Mesenchymal stem cell (in vitro differentiated cells and primary cell): ENCODE measurements at regions not wholly inside any gene's neighbourhood (a gene's known extent, or its start where the extent isn't known, plus 50 kb on each side); places are given as distances from the start of the nearest gene placed in this dataset.
"Not testable (repeated sequence)": the region's sequence is repeated elsewhere in the genome, so short reads cannot be mapped to it uniquely, and the experiment has no call there.

Experiments used
- DNase-seq: peaks from one replicate; pipeline ENCODE4 v3.0.0-alpha.2; 2013
- H2AFZ ChIP-seq: one replicate; pipeline ENCODE4 v1.6.1; 2013; ENCODE audit warnings: low read depth, mild to moderate bottlenecking, control low read depth, inconsistent platforms, low read length, moderate library complexity
- H2AK5ac ChIP-seq: 2 replicates; pipeline ENCODE4 v1.6.1; 2013; ENCODE audit warnings: low read length, moderate library complexity, mild to moderate bottlenecking, inconsistent platforms; ENCODE audit not compliant: severe bottlenecking
- H2BK120ac ChIP-seq: one replicate; pipeline ENCODE4 v1.6.1; 2013; ENCODE audit warnings: low read depth, mild to moderate bottlenecking, inconsistent platforms, low read length, moderate library complexity
- H2BK12ac ChIP-seq, 2 experiments: one replicate each; pipeline ENCODE4 v1.6.1; 2013; ENCODE audit warnings: inconsistent platforms in 2 of 2, low read length in 2 of 2, mild to moderate bottlenecking in 2 of 2, moderate library complexity in 2 of 2, control low read depth in 1 of 2
- H2BK15ac ChIP-seq: one replicate; pipeline ENCODE4 v1.6.1; 2013; ENCODE audit warnings: mild to moderate bottlenecking, low read depth, inconsistent platforms; ENCODE audit not compliant: poor library complexity, severe bottlenecking
- H2BK5ac ChIP-seq: 2 replicates; pipeline ENCODE4 v1.6.1; 2013; ENCODE audit warnings: low read depth, mild to moderate bottlenecking, low read length, control low read depth, inconsistent platforms; ENCODE audit not compliant: poor library complexity, severe bottlenecking
- H3K14ac ChIP-seq, 2 experiments: one replicate each; pipeline ENCODE4 v1.6.1; 2013; ENCODE audit warnings: inconsistent platforms in 2 of 2, low read length in 2 of 2, control low read depth in 1 of 2, mild to moderate bottlenecking in 1 of 2, moderate library complexity in 1 of 2
- H3K18ac ChIP-seq, 2 experiments: one replicate each; pipeline ENCODE4 v1.6.1; 2013; ENCODE audit warnings: inconsistent platforms in 2 of 2, low read length in 2 of 2, control low read depth in 1 of 2, low read depth in 1 of 2, mild to moderate bottlenecking in 1 of 2
- H3K23ac ChIP-seq, 2 experiments: one replicate each; pipeline ENCODE4 v1.6.1; 2013; ENCODE audit warnings: inconsistent platforms in 2 of 2, low read length in 2 of 2, mild to moderate bottlenecking in 2 of 2, moderate library complexity in 2 of 2, control low read depth in 1 of 2
- H3K27ac ChIP-seq: 2 replicates; pipeline ENCODE4 v1.5.1; 2013; ENCODE audit warnings: mild to moderate bottlenecking, moderate library complexity, low read length, control low read depth, inconsistent platforms; ENCODE audit not compliant: poor library complexity, severe bottlenecking
- H3K27me3 ChIP-seq, 2 experiments: 2 replicates each; pipeline versions ENCODE4 v1.6.1 to v1.7.0; 2013; ENCODE audit warnings: low read length in 2 of 2, mild to moderate bottlenecking in 2 of 2, moderate library complexity in 2 of 2, control low read depth in 1 of 2, inconsistent platforms in 1 of 2; ENCODE audit not compliant: control insufficient read depth in 1 of 2, insufficient read depth in 1 of 2
- H3K36me3 ChIP-seq, 2 experiments: 2 replicates each; pipeline versions ENCODE4 v1.6.1 to v1.7.0; 2013; ENCODE audit warnings: low read length in 2 of 2, control low read depth in 1 of 2, inconsistent platforms in 1 of 2, low read depth in 1 of 2, mild to moderate bottlenecking in 1 of 2; ENCODE audit not compliant: insufficient read depth in 2 of 2, control insufficient read depth in 1 of 2
- H3K4ac ChIP-seq, 2 experiments: one replicate each; pipeline ENCODE4 v1.6.1; 2013; ENCODE audit warnings: inconsistent platforms in 2 of 2, low read length in 2 of 2, mild to moderate bottlenecking in 2 of 2, moderate library complexity in 2 of 2, control low read depth in 1 of 2, low read depth in 1 of 2
- H3K4me1 ChIP-seq: 2 replicates; pipeline ENCODE4 v1.6.1; 2013; ENCODE audit warnings: low read depth, low read length, control low read depth; ENCODE audit not compliant: control insufficient read depth, insufficient read depth
- H3K4me2 ChIP-seq: 2 replicates; pipeline ENCODE4 v1.6.1; 2013; ENCODE audit warnings: low read length, mild to moderate bottlenecking, inconsistent platforms; ENCODE audit not compliant: poor library complexity, severe bottlenecking
- H3K4me3 ChIP-seq, 2 experiments: 2 replicates each; pipeline versions ENCODE4 v1.5.1 to v1.7.0; 2013; ENCODE audit warnings: low read length in 2 of 2, mild to moderate bottlenecking in 2 of 2, control low read depth in 1 of 2, low read depth in 1 of 2; ENCODE audit not compliant: insufficient read depth in 1 of 2
- H3K79me1 ChIP-seq: replicated peaks from 2 replicates; pipeline ENCODE4 v1.6.1; 2013; ENCODE audit warnings: mild to moderate bottlenecking, control low read depth, low read length, inconsistent platforms; ENCODE audit not compliant: poor library complexity, severe bottlenecking
- H3K9ac ChIP-seq: 2 replicates; pipeline ENCODE4 v1.7.0; 2013; ENCODE audit warnings: mild to moderate bottlenecking, low read length, moderate library complexity
- H3K9me3 ChIP-seq: 2 replicates; pipeline ENCODE4 v1.7.0; 2013; ENCODE audit warnings: mild to moderate bottlenecking, low read length; ENCODE audit not compliant: control insufficient read depth
- H4K8ac ChIP-seq: one replicate; pipeline ENCODE4 v1.6.1; 2013; ENCODE audit warnings: inconsistent platforms, mild to moderate bottlenecking, low read length, moderate library complexity
- H4K91ac ChIP-seq: one replicate; pipeline ENCODE4 v1.6.1; 2013; ENCODE audit warnings: mild to moderate bottlenecking, low read length, inconsistent platforms
- WGBS: methylation state at CpG from one replicate; pipeline ENCODE4 v1.1.7; 2013; ENCODE audit warnings: mixed read lengths; 5-methylcytosine and 5-hydroxymethylcytosine counted together

- Histone ChIP-seq H3K4me1 (no peaks in the 10 kb centered on the region), H3K27ac (no peak overlapping the region), H3K79me1 (no peaks in the 10 kb centered on the region), H3K18ac (no peak overlapping the region), H3K36me3 (no peaks in the 10 kb centered on the region), H2BK12ac (no peak overlapping the region), H3K27me3 (no peaks in the 10 kb centered on the region), H4K91ac (no peak overlapping the region), H3K4ac (no peak overlapping the region), H4K8ac (no peak overlapping the region), H2AFZ (no peak overlapping the region), H3K9me3 (peaks cover 34% of the 10 kb centered on the region), H2BK120ac (no peak overlapping the region), H3K23ac (no peak overlapping the region), H2AK5ac (no peak overlapping the region), H3K14ac (no peak overlapping the region), H2BK15ac (no peak overlapping the region), H2BK5ac (no peak overlapping the region), H3K4me3 (no peak overlapping the region), H3K9ac (no peak overlapping the region), H3K4me2 (no peak overlapping the region)
- no peak for DNase-seq
Observed at GRCh38 chr5:114719268-114719667, 357.4 kb downstream of the KCNN2 start.

DNA sequence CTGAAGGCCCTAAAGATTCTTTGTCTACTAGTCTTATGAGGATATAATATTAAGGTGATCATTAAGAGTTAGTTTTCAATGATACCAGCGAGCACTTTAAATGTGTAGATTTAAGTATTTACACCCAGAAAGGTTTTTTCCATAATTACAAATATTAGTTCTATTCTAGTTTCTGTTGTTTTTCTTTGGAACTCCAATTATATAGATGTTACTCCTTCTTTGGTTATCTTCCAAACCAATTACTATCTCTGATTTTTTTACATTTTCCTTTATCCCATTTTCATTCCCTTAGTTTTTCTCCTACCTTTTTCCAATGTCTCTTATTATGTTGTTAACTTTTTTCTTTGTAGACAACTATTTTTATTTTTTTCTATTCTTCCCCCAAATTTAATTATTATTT lies 355.1 kb downstream of the KCNN2 start:
- no CpG with 5 or more reads among the region's 1 CpG for WGBS
- no peak overlapping the region for H4K8ac ChIP-seq
- H2BK15ac ChIP-seq = no peak overlapping the region
- no peaks in the 10 kb centered on the region for H3K79me1 ChIP-seq
- H2AK5ac ChIP-seq = no peak overlapping the region
- no peak overlapping the region for H3K23ac ChIP-seq
- no peaks in the 10 kb centered on the region for H3K36me3 ChIP-seq
- H3K9ac ChIP-seq = no peak overlapping the region
- H2BK5ac ChIP-seq = no peak overlapping the region
- peaks cover 27% of the 10 kb centered on the region for H3K9me3 ChIP-seq
- DNase-seq = no peak
- no peak overlapping the region for H3K4me2 ChIP-seq
- H3K4me1 ChIP-seq = no peaks in the 10 kb centered on the region
- H3K14ac ChIP-seq = no peak overlapping the region
- H3K27me3 ChIP-seq = no peaks in the 10 kb centered on the region
- no peak overlapping the region for H2BK120ac ChIP-seq
- H2BK12ac ChIP-seq = no peak overlapping the region
- no peak overlapping the region for H3K4me3 ChIP-seq
- H3K27ac ChIP-seq = no peak overlapping the region
- no peak overlapping the region for H3K4ac ChIP-seq
- H3K18ac ChIP-seq = no peak overlapping the region
- H2AFZ ChIP-seq = no peak overlapping the region
- no peak overlapping the region for H4K91ac ChIP-seq

DNA sequence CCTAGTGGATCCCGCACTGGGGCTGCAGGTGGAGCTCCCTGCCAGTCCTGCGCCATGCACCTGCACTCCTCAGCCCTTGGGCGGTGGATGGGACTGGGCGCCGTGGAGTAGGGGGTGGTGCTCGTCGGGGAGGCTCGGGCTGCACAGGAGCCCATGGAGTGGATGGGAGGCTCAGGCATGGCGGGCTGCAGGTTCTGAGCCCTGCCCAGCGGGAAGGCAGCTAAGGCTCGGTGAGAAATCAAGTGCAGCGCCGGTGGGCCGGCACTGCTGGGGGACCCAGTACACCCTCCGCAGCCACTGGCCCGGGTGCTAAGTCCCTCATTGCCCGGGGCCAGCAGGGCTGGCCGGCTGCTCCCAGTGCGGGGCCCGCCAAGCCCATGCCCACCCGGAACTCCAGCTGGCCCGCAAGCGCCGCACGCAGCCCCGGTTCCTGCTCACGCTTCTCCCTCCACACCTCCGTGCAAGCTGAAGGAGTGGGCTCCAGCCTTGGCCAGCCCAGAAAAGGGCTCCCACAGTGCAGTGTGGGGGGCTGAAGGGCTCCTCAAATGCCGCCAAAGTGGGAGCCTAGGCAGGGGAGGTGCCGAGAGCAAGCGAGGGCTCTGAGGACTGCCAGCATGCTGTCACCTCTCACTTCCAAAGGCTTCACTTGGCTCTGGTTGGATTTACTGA lies 342.5 kb downstream of the KCNN2 start:
- H3K18ac ChIP-seq, H3K23ac ChIP-seq, H2AFZ ChIP-seq, H2BK5ac ChIP-seq, H4K8ac ChIP-seq, DNase-seq, H3K36me3 ChIP-seq, H4K91ac ChIP-seq, H3K14ac ChIP-seq, H3K4me3 ChIP-seq, H3K27ac ChIP-seq, H3K4me1 ChIP-seq, H2AK5ac ChIP-seq, H3K79me1 ChIP-seq, H2BK15ac ChIP-seq, H3K9me3 ChIP-seq, H3K4ac ChIP-seq, H2BK120ac ChIP-seq, H3K9ac ChIP-seq, H2BK12ac ChIP-seq, H3K27me3 ChIP-seq, H3K4me2 ChIP-seq: not testable (repeated sequence)
- 96% methylated on average over 22 of the region's 31 CpGs for WGBS

- no peak for DNase-seq
- Histone ChIP-seq H3K9me3 (peaks cover 2% of the 10 kb centered on the region), H3K23ac (no peak overlapping the region), H3K36me3 (no peaks in the 10 kb centered on the region), H3K4ac (no peak overlapping the region), H4K8ac (no peak overlapping the region), H2BK120ac (no peak overlapping the region), H3K18ac (no peak overlapping the region), H2AFZ (no peak overlapping the region), H3K4me2 (no peak overlapping the region), H3K4me3 (no peak overlapping the region), H3K9ac (no peak overlapping the region), H3K4me1 (no peaks in the 10 kb centered on the region), H3K79me1 (no peaks in the 10 kb centered on the region), H3K14ac (no peak overlapping the region), H3K27me3 (no peaks in the 10 kb centered on the region), H3K27ac (no peak overlapping the region), H2BK5ac (no peak overlapping the region), H2BK12ac (no peak overlapping the region), H2AK5ac (no peak overlapping the region), H4K91ac (no peak overlapping the region), H2BK15ac (no peak overlapping the region)
- 100% methylated on average over 1 of the region's 1 CpG for WGBS
Observed at GRCh38 chr5:114702731-114703130, 340.9 kb downstream of the KCNN2 start.
